NOMO-1 treated with dmso at 0.1 percent for 144 hours (cell line): ENCODE measurements at regions not wholly inside any gene's neighbourhood (a gene's known extent, or its start where the extent isn't known, plus 50 kb on each side); places are given as distances from the start of the nearest gene placed in this dataset.
A peak's percentile ranks its signal among the peaks of the same experiment; 100 is the strongest.
"Not testable (repeated sequence)": the region's sequence is repeated elsewhere in the genome, so short reads cannot be mapped to it uniquely, and the experiment has no call there.

Source experiments
- DNase-seq: peaks from one replicate; lab custom pipeline; 2025; ENCODE audit not compliant: unreplicated experiment; lab: John Stamatoyannopoulos, UW

GRCh38 chr5:112472614-112473013 lies 53.5 kb upstream of the EPB41L4A start:
- DNase-seq, result no peak

- no peak for DNase-seq
These were observed 54.9 kb upstream of the EPB41L4A start for GRCh38 chr5:112473989-112474388.

- DNase-seq, result no peak
These were observed 56.8 kb upstream of the EPB41L4A start for GRCh38 chr5:112475747-112476365.

- DNase-seq, result no peak
These were observed 60.3 kb upstream of the EPB41L4A start for GRCh38 chr5:112479418-112479817.

GRCh38 chr5:112480501-112480900 lies 61.4 kb upstream of the EPB41L4A start:
- DNase-seq, result no peak

GRCh38 chr5:112483704-112484103 lies 64.6 kb upstream of the EPB41L4A start:
- DNase-seq, result no peak

- no peak for DNase-seq
These were observed 66.9 kb upstream of the EPB41L4A start for GRCh38 chr5:112485934-112486355.

GRCh38 chr5:112491257-112491656 lies 72.2 kb upstream of the EPB41L4A start:
- no peak for DNase-seq

GRCh38 chr5:112492291-112492690 lies 73.2 kb upstream of the EPB41L4A start:
- DNase-seq, result no peak

- DNase-seq, result not testable (repeated sequence)
These were observed 84.8 kb upstream of the EPB41L4A start for GRCh38 chr5:112503749-112504501.

GRCh38 chr5:112509097-112509496 lies 90.0 kb upstream of the EPB41L4A start:
- DNase-seq, result not testable (repeated sequence)

GRCh38 chr5:112511920-112512319 lies 92.8 kb upstream of the EPB41L4A start:
- DNase-seq, result no peak

- no peak for DNase-seq
These were observed 93.8 kb upstream of the EPB41L4A start for GRCh38 chr5:112512901-112513300.

GRCh38 chr5:112514111-112514510 lies 95.0 kb upstream of the EPB41L4A start:
- no peak for DNase-seq

- DNase-seq, result not testable (repeated sequence)
These were observed 101.4 kb upstream of the EPB41L4A start for GRCh38 chr5:112520474-112520873.

GRCh38 chr5:112522891-112523673 lies 104.0 kb upstream of the EPB41L4A start:
- not testable (repeated sequence) for DNase-seq

GRCh38 chr5:112523674-112524263 lies 104.7 kb upstream of the EPB41L4A start:
- peak; percentile 22 for DNase-seq

GRCh38 chr5:112525217-112525616 lies 106.1 kb upstream of the EPB41L4A start:
- no peak for DNase-seq

GRCh38 chr5:112528928-112529327 lies 109.9 kb upstream of the EPB41L4A start:
- no peak for DNase-seq

GRCh38 chr5:112529525-112529924 lies 110.4 kb upstream of the EPB41L4A start:
- DNase-seq, result peak; percentile 7

- DNase-seq, result peak; percentile 14
These were observed 113.7 kb upstream of the EPB41L4A start for GRCh38 chr5:112532654-112533360.
